ENCODE measurements at regions not wholly inside any gene's neighbourhood (a gene's known extent, or its start where the extent isn't known, plus 50 kb on each side); places are given as distances from the start of the nearest gene placed in this dataset.

- no peaks in the 10 kb centered on the region for H3K27me3 ChIP-seq (ENCODE audit: control insufficient read depth in 1 of 2, insufficient read depth in 2 of 2, low read length in 2 of 2)
- no peak for DNase-seq
- H3K36me3 ChIP-seq (ENCODE audit: insufficient read depth, low read length): no peaks in the 10 kb centered on the region
- Mint-ChIP-seq H3K4me3 (no peak overlapping the region), H3K4me1 (ENCODE audit: low read depth) (no peaks in the 10 kb centered on the region), H3K9me3 (peaks cover 6% of the 10 kb centered on the region), H3K36me3 (ENCODE audit: low read depth) (no peaks in the 10 kb centered on the region), H3K27me3 (no peaks in the 10 kb centered on the region), H3K27ac (no peak overlapping the region)
- ChIA-PET POLR2A (interaction anchor here (0.6 kb wide), 1 partner anchor 1843 kb away, joined by 3 read pairs; no protein-coding TSS in a partner anchor), CTCF (no interaction called here)
- H3K4me3 ChIP-seq (ENCODE audit: low read length): no peak overlapping the region
- intact Hi-C loops (cut with DNase I, micrococcal nuclease): no loop called here
- H3K27ac ChIP-seq (ENCODE audit: low read depth in 1 of 2, low read length in 2 of 2): no peak overlapping the region
- TF ChIP-seq CTCF (IDR thresholded peaks at IDR 0.05): no peak
- ATAC-seq (ENCODE audit: poor library complexity): no peak
- no peaks in the 10 kb centered on the region for H3K4me1 ChIP-seq (ENCODE audit: insufficient read depth, low read length)
- H3K9me3 ChIP-seq (ENCODE audit: control insufficient read depth in 1 of 2, insufficient read depth in 1 of 2, low read length in 2 of 2): no peaks in the 10 kb centered on the region
Measured at GRCh38 chr6:78153976-78154375, 501.1 kb downstream of the MEI4 start.

- no peak overlapping the region for H3K4me3 Mint-ChIP-seq
- H3K9me3 Mint-ChIP-seq: peaks cover 7% of the 10 kb centered on the region
- Histone ChIP-seq H3K9me3 (ENCODE audit: control insufficient read depth in 1 of 2, insufficient read depth in 1 of 2, low read length in 2 of 2) (no peaks in the 10 kb centered on the region), H3K27me3 (ENCODE audit: control insufficient read depth in 1 of 2, insufficient read depth in 2 of 2, low read length in 2 of 2) (no peaks in the 10 kb centered on the region), H3K36me3 (ENCODE audit: insufficient read depth, low read length) (no peaks in the 10 kb centered on the region), H3K4me3 (ENCODE audit: low read length) (no peak overlapping the region), H3K27ac (ENCODE audit: low read depth in 1 of 2, low read length in 2 of 2) (no peak overlapping the region), H3K4me1 (ENCODE audit: insufficient read depth, low read length) (no peaks in the 10 kb centered on the region)
- TF ChIP-seq CTCF (IDR thresholded peaks at IDR 0.05): no peak
- no peak for DNase-seq
- H3K27me3 Mint-ChIP-seq: no peaks in the 10 kb centered on the region
- no peak for ATAC-seq (ENCODE audit: poor library complexity)
- H3K36me3 Mint-ChIP-seq (ENCODE audit: low read depth): no peaks in the 10 kb centered on the region
- intact Hi-C loops (cut with DNase I, micrococcal nuclease): loop anchor here in 1 of 2 experiments (1.0 kb wide), 1 partner anchor 41 kb away; no protein-coding TSS in a partner anchor
- H3K4me1 Mint-ChIP-seq (ENCODE audit: low read depth): no peaks in the 10 kb centered on the region
- POLR2A ChIA-PET: no interaction called here
- CTCF ChIA-PET: no interaction called here
- H3K27ac Mint-ChIP-seq: no peak overlapping the region
Measured at GRCh38 chr6:78157606-78158005, 504.8 kb downstream of the MEI4 start.

- H3K27me3 Mint-ChIP-seq: no peaks in the 10 kb centered on the region
- H3K4me3 ChIP-seq (ENCODE audit: low read length): no peak overlapping the region
- no peaks in the 10 kb centered on the region for H3K4me1 Mint-ChIP-seq (ENCODE audit: low read depth)
- intact Hi-C loops (cut with DNase I, micrococcal nuclease): no loop called here
- no peaks in the 10 kb centered on the region for H3K27me3 ChIP-seq (ENCODE audit: control insufficient read depth in 1 of 2, insufficient read depth in 2 of 2, low read length in 2 of 2)
- TF ChIP-seq CTCF (IDR thresholded peaks at IDR 0.05): no peak
- ATAC-seq (ENCODE audit: poor library complexity) (no peak), DNase-seq (no peak)
- POLR2A ChIA-PET: no interaction called here
- H3K36me3 ChIP-seq (ENCODE audit: insufficient read depth, low read length): no peaks in the 10 kb centered on the region
- H3K9me3 Mint-ChIP-seq: peaks cover 5% of the 10 kb centered on the region
- no peak overlapping the region for H3K27ac ChIP-seq (ENCODE audit: low read depth in 1 of 2, low read length in 2 of 2)
- H3K36me3 Mint-ChIP-seq (ENCODE audit: low read depth): no peaks in the 10 kb centered on the region
- H3K9me3 ChIP-seq (ENCODE audit: control insufficient read depth in 1 of 2, insufficient read depth in 1 of 2, low read length in 2 of 2): peaks cover 8 to 17% of the 10 kb centered on the region in 2 experiments
- H3K4me1 ChIP-seq (ENCODE audit: insufficient read depth, low read length): no peaks in the 10 kb centered on the region
- no peak overlapping the region for H3K27ac Mint-ChIP-seq
- CTCF ChIA-PET: no interaction called here
- no peak overlapping the region for H3K4me3 Mint-ChIP-seq
Measured at GRCh38 chr6:78188891-78189290, 536.1 kb downstream of the MEI4 start.

All from CD4-positive, alpha-beta T cell (primary cell).